G401 (cell line): ENCODE measurements at regions not wholly inside any gene's neighbourhood (a gene's known extent, or its start where the extent isn't known, plus 50 kb on each side); places are given as distances from the start of the nearest gene placed in this dataset.

Source experiments
- DNase-seq: peaks from one replicate; pipeline ENCODE4 v3.0.0-alpha.2; 2015; ENCODE audit warnings: low spot score
- in situ Hi-C: cut with HindIII; loops from 2 replicates; pipeline ENCODE4 v1.10.0; 2016; ENCODE audit warnings: low sequenced_read_pairs, mixed read lengths

DNA sequence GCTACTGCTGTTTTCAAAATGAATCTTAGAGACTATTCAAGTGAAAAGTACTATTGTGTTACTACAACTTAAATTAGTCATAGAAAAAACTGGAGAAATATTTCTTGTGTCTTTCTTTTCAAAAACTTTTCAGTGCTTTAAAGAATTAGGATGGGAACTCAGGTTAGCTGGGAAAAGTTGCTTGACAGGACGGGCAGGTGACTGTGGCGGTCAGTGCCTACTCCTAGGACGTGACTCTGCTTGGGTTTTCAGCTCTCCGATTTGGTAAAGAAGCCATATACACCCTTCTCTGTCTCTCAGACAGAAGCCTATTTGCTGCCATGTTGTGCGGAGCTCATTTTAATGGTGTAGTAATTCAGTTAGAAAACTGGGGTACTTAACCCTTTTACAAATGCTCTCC lies 89.8 kb upstream of the CACNA2D3 start:
- in situ Hi-C loops, result no loop called here

DNA sequence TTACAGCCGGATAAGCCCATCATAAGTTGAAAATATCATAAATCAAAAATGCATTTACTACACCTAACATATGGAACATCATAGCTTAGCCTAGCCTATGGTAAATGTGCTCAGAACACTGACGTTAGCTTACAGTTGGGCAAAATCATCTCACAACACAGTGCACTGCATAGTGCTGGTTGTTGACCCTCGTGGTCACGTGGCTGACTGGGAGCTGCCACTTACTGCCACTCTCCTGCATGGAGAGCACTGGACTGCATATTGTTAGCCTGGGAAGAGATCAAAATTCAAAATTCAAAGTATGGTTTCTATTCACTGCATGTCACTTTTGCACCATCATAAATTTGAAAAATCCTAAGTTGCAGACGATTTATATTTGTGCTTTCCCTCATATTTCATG lies 94.0 kb upstream of the CACNA2D3 start:
- DNase-seq, result no peak
- in situ Hi-C loops, result no loop called here

More for the DNA sequence above, 89.8 kb upstream of the CACNA2D3 start:
- no peak for DNase-seq

DNA sequence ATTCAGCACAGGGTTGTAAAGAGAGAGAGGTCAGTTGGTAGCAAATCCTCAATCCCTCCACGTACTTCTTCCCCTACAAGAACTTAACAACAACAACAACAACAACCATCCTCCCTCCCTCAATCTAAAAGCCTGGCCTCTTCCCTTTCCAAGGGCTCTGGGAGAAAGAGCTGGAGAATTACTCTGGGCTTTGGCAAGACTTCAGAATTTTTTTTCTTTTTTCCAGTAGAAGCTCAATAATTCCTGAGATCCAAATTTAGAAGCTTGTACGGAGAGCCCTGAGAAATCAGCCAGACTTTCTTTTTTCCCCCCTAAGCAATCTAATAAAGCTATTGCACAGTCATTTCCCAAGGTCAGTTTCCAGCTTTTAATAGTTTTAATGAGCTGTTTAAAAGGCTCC lies 95.8 kb upstream of the CACNA2D3 start:
- no peak for DNase-seq
- in situ Hi-C loops, result no loop called here

DNA sequence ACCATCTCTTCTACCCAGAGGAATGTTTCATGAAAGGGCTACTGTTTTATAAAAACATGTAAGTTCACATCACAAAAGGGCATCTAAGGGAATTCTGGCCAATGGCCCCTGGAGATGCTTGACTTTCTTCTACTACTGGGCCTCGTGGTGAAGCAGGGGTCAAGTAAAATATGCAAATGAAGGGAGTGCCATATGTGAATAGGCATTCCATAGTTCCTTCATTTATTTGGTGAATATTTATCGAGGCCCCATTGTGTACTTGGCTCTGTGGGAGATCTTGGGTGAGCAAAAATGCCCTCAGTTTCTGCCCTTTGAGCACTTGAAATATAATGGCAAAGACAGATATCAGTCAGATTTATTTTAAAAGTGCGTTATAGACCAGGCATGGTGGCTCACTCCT lies 101.3 kb upstream of the CACNA2D3 start:
- DNase-seq, result no peak
- in situ Hi-C loops, result no loop called here

DNA sequence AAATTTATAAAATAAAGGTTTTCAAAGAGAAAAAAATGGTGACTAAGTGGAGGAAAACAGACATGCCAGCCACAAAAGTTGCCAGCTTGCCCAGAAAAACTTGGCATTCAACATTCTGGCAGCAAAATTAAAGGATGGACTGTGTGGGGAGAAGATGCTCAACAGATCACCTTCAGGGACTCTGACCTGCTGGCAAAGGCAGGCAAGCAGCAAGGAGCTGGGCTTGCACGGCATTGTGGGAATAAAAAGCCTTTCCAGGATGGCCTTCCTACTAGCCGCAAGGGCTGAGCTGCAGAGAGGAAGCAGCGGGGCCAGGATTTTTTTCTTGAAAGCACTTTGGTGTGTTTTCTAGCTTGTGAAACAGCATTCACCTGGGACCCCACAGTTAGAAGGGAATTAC lies 101.9 kb upstream of the CACNA2D3 start:
- DNase-seq, result peak; percentile 74
- in situ Hi-C loops, result no loop called here

DNA sequence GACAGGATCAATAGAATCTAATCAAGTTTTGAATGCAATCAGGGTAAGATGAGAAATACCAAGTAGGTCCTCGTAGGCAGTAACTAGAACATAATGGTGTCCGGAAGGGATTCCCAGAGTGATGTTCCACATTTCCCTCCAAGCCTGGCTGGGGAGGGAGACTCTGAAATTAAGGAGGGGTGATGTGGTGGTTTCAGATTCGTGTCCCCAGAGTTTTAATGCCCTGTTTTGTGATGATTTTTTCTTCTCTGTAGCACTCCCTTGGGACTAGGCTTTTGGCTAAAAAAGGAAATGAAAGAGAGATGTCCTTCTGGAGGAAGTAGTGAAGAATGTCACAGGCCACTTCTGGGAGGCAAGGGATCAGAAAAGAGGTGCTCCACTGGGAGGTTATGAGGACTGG lies 108.3 kb upstream of the CACNA2D3 start:
- in situ Hi-C loops, result no loop called here
- no peak for DNase-seq

DNA sequence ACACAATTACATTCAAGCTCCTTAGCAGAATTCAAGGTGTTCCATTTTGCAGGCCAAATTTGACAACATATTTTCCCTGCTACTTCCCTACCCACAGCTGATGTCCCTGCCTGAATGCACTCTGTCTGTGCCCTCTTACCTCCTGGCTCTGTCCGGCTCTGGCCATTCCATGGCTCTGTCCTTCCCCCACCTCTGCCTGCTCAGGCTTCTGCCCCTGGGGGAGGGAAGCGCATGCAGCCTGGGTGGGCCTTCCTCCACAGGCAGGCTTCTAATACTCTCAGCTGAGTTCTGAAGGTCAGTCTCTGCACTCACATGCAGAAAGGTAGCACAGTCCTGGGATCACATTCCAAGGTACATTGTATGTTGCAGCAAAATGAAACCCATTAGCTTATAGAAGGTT lies 113.6 kb upstream of the CACNA2D3 start:
- no peak for DNase-seq
- in situ Hi-C loops, result no loop called here

DNA sequence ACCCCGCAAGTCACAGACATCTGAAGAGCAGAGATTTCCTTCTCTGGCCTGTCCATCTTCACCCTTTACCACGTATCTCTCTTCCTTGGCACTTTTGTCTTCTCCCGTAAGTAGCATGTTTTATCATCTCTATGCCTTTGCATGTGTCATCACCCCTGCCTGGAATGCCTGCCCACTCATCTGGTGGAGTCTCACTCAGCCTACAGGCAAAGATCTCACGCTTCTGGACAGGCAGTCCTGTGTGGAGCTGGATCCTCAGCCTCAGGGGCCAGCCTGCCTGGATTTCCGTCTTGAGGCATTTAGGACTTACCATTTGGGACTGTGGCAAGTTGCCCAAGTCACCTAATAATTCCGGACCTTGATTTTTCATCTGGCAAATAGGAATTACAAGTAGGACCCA lies 114.3 kb upstream of the CACNA2D3 start:
- in situ Hi-C loops, result no loop called here

DNA sequence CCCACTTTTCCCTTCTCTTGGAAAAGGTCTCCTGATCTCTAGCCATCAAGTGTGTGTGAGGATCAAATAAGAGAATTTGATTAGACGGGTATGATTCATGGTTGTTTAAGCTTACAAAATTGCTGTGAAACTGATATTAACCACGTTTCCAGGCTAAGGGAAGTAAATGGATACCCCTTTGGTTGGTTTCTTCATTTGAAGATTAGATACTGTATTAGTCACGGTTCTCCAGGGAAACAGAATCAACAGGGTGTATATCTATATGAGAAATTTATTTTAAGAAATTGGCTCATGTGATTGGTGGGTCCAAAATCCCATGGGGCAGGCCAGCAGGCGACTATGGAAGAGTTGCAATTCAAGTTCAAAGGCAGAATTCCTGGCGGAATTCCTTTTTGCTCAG lies 112.7 kb upstream of the SELENOK start:
- in situ Hi-C loops, result no loop called here
- no peak for DNase-seq

More for the DNA sequence above, 114.3 kb upstream of the CACNA2D3 start:
- no peak for DNase-seq

DNA sequence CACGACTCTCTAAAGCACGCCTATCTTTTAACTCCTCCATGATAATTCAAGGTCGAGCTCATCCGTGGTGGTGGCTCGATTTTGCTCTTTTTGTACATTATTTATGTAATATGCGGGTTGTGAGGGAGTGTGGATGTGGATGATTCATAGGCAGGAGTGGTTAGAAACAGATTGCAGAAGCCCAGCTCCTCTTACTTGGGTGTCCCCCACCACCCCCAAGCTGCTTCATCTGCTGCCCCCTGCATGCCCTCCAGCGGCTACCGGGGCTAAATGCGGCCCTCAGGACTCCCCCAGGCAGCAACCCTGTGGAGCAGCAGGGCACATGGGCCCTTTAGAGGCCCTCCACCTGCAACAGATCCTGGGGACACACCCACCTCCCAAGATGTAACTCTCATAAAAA lies 111.5 kb upstream of the SELENOK start:
- in situ Hi-C loops, result no loop called here

DNA sequence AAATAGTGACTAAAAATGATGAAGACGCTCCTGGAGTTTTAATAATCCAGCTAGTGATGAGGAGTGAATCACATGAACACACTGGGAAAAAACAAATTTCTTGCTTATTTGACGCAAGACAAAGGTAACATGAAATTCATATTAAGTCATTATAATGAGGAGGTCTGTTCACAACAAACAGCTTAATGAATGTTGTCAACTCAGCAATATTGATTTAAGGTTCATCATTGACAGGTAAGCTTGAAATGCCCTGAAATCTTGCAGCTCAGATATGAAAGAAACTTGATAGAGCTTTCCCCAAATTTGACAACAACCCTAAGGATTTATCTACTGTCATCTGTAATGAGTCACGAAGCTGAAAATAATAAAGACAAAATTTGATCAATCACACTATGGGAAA lies 108.1 kb upstream of the SELENOK start:
- in situ Hi-C loops, result no loop called here
- no peak for DNase-seq

More for the DNA sequence above, 111.5 kb upstream of the SELENOK start:
- DNase-seq, result no peak

DNA sequence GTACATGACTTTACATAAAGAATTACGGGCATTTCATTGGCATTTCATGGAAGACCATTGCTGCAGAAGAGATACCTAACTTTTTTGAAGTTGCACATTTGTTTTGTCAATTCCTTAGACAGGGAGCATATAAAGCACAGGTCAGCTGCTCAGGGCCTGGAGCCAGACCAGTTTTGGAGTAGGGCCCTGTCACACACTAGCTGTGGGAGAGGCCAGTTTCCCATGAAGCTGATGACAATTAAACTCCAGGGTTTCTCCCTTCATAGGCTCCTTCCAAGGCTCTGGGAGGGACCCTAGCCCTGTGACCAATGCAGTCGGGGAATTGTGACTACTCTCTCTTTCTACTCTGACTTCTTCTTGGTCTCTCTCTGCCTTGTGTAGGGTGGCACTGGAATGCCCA lies 107.3 kb upstream of the SELENOK start:
- no peak for DNase-seq
- in situ Hi-C loops, result no loop called here

DNA sequence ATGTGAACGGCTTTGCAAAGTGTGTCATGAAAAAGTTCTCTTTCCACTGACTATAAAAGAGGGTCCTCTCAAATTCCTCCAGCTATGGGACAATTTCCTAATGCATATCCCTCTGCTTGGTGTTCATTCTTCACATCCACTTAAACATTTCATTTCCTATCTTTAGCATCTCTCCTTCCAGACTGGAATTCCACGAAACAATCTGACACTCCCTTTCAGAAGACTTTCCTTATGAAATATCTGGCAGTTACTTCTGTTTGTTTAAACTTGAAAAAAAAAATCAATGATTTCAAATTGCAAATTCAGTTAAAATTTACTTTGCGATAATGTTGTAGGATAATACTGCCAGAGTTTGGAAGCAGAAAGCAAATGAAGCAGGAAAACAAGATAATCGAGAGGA lies 105.8 kb upstream of the SELENOK start:
- in situ Hi-C loops, result no loop called here
- no peak for DNase-seq

DNA sequence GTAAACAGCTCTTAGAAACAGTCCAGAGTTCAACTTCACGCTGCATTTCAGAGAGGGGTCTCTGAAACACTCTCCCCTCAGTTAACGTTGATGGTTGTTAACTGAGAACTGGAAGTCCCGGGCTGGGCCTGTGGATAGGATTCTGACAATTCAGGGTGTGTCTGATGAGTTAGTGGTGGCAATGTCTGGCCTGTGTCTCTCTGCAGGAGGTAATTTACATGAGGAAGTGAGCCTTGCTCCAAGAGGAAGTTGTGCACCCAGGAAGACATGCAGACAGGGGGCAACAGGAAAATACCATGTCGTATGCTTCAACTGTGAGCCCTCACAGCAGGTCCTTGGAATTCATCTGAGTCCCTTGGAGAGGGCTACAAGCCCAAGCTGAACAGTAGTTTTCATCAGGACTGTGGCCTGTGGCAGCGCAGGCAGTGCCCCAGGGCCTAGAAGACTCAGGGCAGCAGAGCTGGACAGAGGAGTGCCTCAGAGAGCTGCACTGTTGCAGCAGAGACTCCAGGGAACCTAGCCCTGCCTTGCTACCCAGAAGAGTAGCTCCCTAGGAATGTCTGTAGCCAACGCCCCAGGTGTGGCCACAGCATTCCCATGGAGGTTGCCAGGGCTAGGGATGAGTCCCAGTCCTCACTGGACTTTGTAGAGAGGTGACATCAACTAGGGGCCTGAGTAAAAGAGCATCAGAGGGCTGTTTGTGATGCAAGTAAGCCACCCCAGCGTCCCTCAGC lies 104.6 kb upstream of the SELENOK start:
- DNase-seq, result no peak
- in situ Hi-C loops, result no loop called here

DNA sequence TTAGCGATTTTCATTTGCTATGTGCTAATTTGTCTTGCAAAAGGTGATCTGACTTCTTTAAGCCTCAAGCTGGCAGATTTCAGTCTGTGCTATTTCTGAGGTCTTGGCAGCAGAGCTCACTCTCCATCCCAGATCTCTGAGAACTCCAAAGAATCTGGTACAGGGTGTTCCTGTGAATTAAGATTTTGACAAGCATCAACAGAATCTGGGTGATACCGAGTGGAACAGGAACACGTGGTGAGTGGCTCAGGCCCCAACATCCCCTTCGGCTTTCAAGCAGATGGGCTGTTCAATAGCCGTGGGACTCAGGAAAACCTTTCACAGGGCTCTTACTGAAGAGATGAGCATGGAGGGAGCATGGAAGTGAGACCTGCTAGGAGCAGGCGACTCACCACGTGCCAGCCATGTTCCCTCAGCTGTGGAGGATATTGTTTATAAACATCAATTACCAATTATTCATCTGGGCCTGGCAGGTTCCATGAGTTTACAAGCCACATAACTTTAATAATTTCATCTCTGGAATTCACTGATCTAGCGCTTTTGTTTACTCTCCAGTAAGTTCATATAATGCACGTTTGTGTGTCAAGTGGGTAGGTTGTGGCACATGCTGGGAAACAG lies 103.4 kb upstream of the SELENOK start:
- peak; percentile 28 for DNase-seq
- in situ Hi-C loops, result no loop called here

DNA sequence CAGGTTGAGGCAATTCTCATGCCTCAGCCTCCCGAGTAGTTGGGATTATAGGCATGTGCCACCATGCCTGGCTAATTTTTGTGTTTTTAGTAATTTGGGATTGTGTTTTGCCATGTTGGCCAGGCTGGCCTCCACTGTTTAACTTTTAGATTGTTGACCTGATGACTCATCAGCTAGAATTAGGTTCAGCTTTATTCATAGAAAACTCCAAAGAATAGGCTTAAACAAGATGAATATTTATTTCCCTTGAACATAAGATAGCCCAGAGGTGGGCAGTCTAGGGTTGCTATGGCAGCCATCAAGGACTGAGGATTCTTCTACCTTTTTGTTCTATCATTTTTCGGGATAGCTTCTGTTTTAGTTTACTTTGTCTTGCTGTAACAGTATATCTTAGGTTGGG lies 99.6 kb upstream of the SELENOK start:
- in situ Hi-C loops, result no loop called here

DNA sequence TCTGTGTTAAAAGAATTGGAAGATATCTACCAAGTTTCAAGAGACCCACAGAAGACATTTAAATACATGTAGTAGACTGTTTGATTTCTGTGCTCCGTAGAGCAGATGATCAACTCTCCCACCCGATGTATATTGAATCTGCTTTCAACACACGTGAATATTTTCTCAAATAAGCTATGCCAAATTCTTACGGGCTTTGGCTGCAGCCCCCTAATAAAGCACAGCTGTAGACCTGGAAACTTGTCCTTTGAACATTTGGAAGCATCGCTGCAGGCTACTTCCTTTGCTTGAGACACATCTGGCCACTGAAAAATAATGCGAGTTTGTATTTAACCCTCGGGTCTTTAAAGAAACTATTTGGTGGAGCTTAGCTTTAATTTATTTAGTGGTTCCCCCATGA lies 98.3 kb upstream of the SELENOK start:
- DNase-seq, result no peak
- in situ Hi-C loops, result no loop called here

More for the DNA sequence above, 99.6 kb upstream of the SELENOK start:
- DNase-seq, result no peak

DNA sequence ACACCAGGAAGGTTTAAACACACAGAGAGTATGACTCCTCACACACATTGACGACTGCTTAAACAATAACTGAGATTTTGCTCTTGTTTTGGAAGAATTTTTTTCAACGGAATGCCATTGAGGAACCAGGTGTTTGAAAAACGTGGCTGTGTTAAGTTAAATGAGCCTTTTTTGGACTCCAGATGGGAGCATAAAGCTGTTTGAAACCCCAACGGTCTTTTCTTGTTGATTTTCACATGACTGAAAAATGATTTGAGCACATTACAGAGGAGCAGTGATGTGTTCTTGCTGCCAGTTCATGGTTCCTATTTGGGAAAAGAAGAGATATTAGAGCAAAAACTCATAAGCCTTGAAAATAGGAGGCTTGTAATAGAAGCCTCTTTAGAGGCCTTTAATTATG lies 97.8 kb upstream of the SELENOK start:
- DNase-seq, result no peak
- in situ Hi-C loops, result no loop called here

DNA sequence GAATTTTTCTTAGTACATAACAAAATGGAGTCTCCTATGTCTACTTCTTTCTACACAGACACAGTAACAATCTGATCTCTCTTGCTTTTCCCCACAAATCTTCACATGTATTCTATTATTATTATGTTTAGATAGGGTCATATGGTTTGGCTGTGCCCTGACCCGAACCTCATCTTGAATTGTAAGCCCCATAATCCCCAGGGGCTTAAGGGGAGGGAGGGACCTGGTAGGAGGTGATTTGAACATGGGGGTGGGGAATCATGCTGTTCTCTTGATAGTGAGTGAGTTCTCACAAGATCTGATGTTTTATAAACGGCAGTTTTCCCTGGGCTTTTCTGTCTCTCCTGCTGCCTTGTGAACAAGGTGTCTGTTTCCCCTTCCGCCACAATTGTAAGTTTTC lies 86.7 kb upstream of the SELENOK start:
- no peak for DNase-seq
- in situ Hi-C loops, result no loop called here

DNA sequence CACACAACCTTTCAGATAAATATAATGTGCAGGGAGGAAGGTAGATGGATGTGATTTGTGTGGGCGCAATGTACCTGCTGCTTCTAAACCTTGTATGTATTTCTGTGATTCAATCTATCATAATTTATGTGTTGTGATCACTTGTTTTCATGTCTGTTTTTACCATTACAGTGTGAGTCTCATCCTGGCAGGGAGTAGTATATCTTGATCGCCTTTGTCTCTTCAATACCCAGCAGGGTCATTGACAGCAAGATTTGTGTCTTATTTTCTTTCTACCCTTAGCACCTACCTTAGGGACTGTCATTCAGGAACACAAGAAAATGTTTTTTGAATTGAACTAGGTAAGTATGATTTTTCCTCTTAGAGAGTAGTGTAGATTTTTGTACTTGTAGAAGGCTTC lies 83.7 kb upstream of the SELENOK start:
- no peak for DNase-seq
- in situ Hi-C loops, result no loop called here

DNA sequence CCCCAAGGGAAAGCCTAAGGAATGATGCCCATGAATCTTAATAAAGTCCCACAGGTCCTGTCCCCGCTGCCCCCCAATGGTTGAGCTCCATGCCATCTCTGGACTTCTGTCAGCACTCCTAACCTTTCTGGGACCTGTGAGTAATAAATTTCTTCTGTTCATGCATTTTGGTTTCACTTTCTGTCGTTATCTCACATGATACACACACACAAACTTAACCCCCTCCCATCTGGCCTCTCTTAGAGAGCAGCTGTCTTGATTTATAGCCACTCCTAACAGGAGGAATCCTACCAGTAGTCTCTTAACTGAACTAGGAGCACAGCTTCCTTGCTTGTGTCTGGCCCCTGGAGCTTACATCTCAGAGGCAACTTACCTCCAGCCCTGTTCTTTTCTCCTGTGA lies 82.7 kb upstream of the SELENOK start:
- DNase-seq, result no peak
- in situ Hi-C loops, result no loop called here
